ENCODE measurements at regions not wholly inside any gene's neighbourhood (a gene's known extent, or its start where the extent isn't known, plus 50 kb on each side); places are given as distances from the start of the nearest gene placed in this dataset.
"Not testable (repeated sequence)": the region's sequence is repeated elsewhere in the genome, so short reads cannot be mapped to it uniquely, and the experiment has no call there.

GRCh38 chr17:83171661-83172060 is 92.3 kb downstream of the METRNL start:
- DNase-seq (ENCODE audit: low spot score) (no peak), ATAC-seq (ENCODE audit: low FRiP score) (no peak)
- no peak for TF ChIP-seq CTCF (IDR thresholded peaks at IDR 0.05)

GRCh38 chr17:83172099-83172498 is 92.7 kb downstream of the METRNL start:
- not testable (repeated sequence) for DNase-seq (ENCODE audit: low spot score); ATAC-seq (ENCODE audit: low FRiP score)

GRCh38 chr17:83172646-83173045 is 93.2 kb downstream of the METRNL start:
- not testable (repeated sequence) for DNase-seq (ENCODE audit: low spot score); ATAC-seq (ENCODE audit: low FRiP score)

GRCh38 chr17:83173180-83173913 is 93.9 kb downstream of the METRNL start:
- not testable (repeated sequence) for ATAC-seq (ENCODE audit: low FRiP score); DNase-seq (ENCODE audit: low spot score)

- DNase-seq (ENCODE audit: low spot score): no peak
- no peak for TF ChIP-seq CTCF (IDR thresholded peaks at IDR 0.05)
- ATAC-seq (ENCODE audit: low FRiP score): no peak
Observed at GRCh38 chr17:83173914-83174361, 94.5 kb downstream of the METRNL start.

- ATAC-seq (ENCODE audit: low FRiP score) (no peak), DNase-seq (ENCODE audit: low spot score) (no peak)
- no peak for TF ChIP-seq CTCF (IDR thresholded peaks at IDR 0.05)
Observed at GRCh38 chr17:83174362-83175118, 95.1 kb downstream of the METRNL start.

GRCh38 chr17:83175119-83175821 is 95.9 kb downstream of the METRNL start:
- no peak for ATAC-seq (ENCODE audit: low FRiP score)
- DNase-seq (ENCODE audit: low spot score): no peak
- no peak for TF ChIP-seq CTCF (IDR thresholded peaks at IDR 0.05)

- no peak for TF ChIP-seq CTCF (IDR thresholded peaks at IDR 0.05)
- DNase-seq (ENCODE audit: low spot score) (no peak), ATAC-seq (ENCODE audit: low FRiP score) (no peak)
Observed at GRCh38 chr17:83175822-83176622, 96.6 kb downstream of the METRNL start.
